Stromal cell of bone marrow (primary cell): ENCODE measurements at regions not wholly inside any gene's neighbourhood (a gene's known extent, or its start where the extent isn't known, plus 50 kb on each side); places are given as distances from the start of the nearest gene placed in this dataset.

Experiments
- DNase-seq: peaks from one replicate; pipeline ENCODE4 v3.0.0-alpha.2; 2012; ENCODE audit warnings: low read depth

DNA sequence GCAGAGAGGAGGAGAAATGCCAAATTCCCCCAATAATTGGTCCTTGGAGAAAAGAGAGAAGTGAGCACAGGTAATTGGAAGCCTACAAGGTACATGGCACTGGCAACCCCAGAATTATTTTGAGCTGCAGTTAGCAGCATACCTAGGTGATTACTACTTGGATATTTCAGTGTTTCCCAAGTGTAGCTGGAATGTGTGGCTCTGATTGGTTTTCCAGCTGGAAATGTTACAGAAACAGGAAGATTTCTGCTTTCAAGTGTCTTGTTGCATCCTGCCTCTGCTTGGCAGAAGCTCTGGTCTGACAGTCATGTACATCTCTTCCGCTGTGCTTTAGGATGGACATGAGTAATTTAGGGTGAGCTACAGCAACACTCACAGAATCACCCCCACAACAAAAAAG lies 262.1 kb downstream of the ENC1 start:
- no peak for DNase-seq

DNA sequence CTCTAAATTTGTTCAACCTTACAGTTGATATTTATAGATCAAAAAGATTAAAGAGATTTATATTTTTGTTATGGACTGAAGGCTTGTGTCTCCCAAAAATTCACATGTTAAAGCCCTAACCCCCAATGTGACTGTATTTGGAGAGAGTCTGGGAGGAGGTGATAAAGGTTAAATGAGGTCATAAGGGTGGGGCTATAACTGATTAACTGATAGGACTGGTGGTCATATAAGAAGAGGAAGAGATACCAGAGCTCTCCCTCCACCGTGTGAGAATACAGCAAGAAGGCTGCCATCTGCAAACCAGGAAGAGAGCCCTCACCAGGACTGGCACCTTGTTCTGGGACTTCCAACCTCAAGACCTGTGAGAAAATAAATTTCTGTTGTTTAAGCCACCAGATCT lies 264.3 kb downstream of the ENC1 start:
- no peak for DNase-seq

DNA sequence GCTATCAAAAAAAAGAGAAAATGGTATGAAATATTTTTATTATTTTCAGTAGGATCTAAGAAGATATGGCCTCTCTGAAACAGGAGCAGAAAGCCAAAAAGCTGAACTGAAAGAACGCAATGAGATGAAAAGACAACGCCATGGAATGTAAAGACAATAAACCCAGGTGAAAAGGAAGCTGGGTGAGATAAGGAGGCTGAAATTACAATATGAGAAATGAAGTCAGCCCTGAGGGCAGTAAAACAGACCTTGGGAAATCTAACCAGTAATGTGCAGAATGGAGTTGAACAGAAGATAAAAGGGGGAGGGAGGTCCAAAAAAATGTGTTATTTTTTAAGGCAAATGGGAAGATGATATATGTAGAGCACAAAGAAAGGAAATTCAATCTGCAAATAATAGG lies 265.3 kb downstream of the ENC1 start:
- DNase-seq: no peak

DNA sequence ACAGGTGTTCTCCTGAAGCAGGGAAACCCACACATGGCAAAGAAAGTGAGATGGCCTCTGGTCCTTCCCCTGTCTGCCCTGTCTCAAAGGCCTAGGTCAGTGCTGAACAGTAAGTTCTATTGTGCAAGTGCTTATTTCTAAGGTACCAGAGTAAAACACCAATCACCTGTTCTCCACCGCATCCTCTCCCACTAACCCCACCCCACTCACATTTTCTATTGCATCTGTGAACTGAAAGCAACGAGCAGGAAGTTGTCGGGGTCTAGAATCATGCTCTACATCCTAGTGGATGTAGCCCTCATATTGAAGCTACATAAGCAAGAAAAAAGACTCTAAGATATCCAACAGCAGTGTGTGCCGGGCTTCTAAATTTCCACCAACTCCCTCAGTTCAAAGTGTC lies 265.9 kb downstream of the ENC1 start:
- no peak for DNase-seq

- no peak for DNase-seq
Measured at GRCh38 chr5:74373076-74373475, 267.5 kb downstream of the ENC1 start.

GRCh38 chr5:74372502-74373064 lies 267.9 kb downstream of the ENC1 start:
- DNase-seq: no peak

- DNase-seq: no peak
Measured at GRCh38 chr5:74372051-74372450, 268.5 kb downstream of the ENC1 start.

GRCh38 chr5:74371621-74372020 lies 268.9 kb downstream of the ENC1 start:
- no peak for DNase-seq

DNA sequence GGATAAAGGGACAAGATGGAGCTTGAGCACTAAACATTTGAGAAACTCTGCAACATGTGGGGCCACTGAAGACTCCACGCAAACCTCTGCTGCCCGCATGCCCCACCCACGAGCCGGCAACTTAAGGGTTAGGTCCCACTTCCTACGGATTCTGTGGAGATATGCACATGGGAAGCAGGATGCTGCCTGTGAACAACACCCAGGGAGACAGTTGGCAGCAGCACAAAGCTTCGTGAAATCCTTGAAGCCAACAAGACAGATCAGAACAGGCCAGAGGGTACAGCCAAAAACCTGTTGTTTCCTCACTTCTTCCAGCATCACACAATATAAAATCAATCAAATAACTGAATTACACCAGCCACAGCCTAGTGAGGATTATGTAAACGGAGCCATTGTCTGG lies 270.4 kb downstream of the ENC1 start:
- no peak for DNase-seq

DNA sequence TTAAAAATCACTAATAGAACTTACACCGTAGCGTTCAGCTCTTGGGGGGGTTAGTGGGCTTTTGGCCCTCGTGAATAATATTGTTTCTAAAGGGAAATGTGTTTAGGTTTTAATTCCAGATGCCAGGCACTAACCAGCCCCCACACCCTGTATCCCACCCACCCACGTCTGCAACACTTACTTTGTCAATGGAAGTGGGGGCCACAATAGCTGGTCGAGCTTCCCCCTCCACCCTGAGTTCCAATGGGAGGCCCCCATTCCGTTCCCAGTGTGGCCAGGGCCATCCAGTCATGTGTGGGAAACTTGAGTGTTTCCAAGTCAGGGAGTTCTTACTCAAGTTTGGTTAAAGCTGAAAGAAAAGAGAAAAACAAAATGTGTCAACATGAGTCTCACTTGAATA lies 271.4 kb downstream of the ENC1 start:
- DNase-seq: no peak

DNA sequence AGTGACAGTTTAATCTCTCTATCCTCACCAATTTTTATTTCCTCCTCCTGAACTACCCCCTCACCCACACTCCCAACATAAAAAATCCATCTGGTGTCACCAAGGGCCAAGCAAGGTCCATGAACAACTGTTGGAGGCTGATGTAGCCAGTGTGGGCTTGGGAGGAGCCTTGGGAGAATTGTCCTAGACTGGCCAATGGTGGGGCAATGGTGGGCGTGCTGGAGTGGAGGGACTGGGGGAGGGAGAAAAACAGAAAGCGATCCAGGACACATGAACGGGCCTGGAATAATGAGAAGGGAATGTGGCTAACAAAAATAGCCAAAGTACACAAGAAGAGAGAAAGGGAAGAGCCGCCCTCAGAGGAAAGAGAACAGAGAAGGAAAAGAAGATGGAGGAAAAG lies 272.6 kb downstream of the ENC1 start:
- no peak for DNase-seq

GRCh38 chr5:74367241-74367733 lies 273.2 kb downstream of the ENC1 start:
- no peak for DNase-seq

DNA sequence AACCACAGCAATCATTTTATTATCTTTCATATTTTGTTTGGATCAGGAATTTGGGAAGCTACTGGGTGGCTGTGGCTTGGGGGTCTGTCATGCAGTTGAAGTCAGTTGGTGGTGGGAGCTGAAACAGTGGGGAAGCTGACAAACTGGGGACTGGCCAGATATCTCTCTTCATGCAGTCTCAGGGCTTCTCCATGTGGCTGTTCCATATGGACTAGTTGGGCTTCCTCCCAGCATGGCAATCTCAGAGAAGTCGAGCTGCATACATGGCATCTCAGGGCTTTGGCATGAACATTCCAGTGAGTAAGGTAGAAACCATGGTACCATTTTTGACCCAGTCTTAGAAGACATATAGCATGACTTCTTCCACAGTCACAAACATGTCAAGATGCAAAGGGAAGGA lies 274.8 kb downstream of the ENC1 start:
- no peak for DNase-seq

DNA sequence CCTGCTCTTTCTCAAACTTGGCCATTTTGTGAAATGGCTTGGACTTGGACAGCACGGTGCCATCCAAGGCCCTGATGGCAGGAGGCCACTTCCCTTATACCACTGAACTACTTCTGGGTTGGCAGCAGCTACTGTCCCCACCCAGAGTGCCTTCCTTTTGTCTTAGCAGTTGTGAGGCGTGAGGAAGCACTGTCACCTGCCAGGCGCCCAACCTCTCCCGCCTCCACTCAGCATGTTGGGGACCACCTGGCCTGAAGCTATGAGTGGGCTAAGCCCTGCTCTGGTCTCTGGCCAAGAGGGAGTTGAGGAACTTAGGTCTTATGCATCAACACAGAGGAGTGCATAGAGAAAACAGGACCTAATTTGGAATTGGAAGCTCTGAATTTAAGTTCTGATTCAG lies 276.0 kb downstream of the ENC1 start:
- no peak for DNase-seq

- no peak for DNase-seq
Measured at GRCh38 chr5:74363603-74364205, 276.8 kb downstream of the ENC1 start.

DNA sequence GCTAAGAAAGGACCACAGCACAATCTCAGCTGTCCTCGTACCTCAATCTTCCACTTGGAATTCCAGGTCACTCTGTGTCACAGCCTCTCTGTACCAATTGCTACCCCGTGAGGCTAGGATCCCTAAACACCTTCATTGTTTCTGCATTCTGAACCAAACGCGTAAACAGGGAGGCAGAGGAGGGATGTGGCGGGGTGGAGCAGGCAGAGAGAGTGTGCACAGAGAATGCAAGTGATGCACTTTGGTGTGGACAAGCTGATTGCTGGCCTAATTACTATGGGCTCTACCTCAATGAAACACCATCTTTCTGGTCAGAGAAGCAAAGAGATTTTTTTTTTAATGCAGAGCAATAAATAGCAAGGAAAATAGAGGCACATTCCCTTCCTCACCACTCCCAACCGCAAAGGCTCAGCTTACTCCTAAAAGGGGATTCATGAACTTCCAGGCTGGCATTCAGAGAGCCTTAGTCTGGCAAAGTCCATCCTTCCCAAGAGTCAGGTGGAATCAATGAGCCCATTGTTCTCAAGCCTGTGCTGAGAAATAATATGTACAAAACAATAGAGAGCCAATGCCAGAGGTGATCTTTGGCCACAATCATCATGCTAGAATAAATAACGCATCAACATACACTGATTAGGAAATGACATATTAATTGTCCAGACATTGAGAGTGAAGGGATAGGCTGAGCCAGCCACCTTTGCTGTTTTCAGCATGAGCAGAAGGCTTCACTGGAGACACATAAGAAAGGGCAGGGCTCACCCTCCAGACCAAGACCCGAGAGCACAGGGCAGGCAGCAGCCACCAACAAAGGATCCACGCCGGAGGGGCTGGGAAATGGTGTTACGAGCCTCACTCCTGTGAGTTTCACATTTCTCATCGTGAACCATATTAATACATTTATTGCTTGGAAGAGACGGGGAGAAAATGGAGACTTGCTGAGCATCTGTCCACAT lies 278.8 kb downstream of the ENC1 start:
- no peak for DNase-seq

GRCh38 chr5:74360535-74361210 lies 279.9 kb downstream of the ENC1 start:
- DNase-seq: no peak

GRCh38 chr5:74357827-74358226 lies 282.7 kb downstream of the ENC1 start:
- DNase-seq: no peak

- no peak for DNase-seq
Measured at GRCh38 chr5:74356009-74356695, 284.4 kb downstream of the ENC1 start.

DNA sequence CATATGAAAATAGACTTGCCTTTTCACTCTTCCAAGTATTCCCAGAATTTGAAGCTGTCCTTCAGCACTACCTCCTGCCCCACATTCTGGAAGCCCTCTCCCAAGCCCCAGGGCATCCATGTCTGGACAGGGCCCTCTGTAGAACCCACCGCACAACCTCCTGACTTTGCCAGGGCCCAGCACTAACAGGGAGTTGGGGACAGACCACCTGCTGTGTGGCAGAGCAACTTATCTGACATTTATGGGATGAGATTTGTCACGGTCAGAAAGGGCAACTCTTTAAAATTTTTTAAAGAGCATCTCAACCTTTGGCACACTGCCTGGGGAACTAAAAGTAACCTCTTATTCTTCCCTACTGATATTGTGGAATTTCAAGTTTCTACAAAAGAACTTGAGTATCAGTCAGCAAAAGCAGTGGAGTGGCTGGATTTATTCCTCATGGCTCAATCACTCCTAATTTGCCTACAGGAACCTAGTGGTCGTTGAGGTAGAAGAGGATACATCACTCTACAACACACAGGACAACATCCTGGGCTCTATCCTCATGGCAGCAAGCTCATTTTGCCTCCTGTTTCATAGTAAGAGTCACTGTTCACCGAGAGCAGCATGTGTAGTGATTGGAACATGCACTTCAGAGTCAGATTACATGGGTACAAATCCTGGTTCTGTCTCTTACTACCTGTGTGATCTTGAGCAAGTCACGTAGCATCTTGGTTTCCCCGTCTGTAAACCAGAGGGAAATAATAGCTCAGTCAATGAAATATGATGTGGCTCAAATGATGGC lies 285.3 kb downstream of the ENC1 start:
- no peak for DNase-seq

DNA sequence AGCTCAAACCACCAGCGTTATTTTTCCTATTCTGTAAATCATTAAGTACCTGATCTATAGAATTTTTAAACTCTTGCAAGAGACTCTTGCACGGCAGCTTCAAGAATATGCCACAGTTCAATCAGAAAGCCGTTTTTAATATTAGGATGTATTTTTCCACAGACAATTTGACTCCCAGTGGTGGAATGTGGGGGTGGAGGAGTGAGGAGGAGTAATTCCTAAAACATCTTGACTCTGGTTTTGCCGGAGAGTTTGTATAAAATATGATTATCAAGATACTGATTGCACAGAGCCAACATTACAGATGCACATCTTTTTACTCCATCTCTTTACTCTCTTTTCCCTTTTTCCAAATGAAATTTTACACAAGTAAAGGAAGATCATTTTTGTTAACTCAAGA lies 288.3 kb downstream of the ENC1 start:
- DNase-seq: no peak
